HepG2 (cell line): ENCODE measurements at regions not wholly inside any gene's neighbourhood (a gene's known extent, or its start where the extent isn't known, plus 50 kb on each side); places are given as distances from the start of the nearest gene placed in this dataset.

Experiments
- CCAR2 ChIP-seq: fragments of 200-400 bp; formaldehyde crosslinking; optimal IDR thresholded peaks from 2 replicates; pipeline ENCODE3; 2018; ENCODE audit warnings: low read depth, mild to moderate bottlenecking, low read length, moderate library complexity
- ELF1 ChIP-seq: sonication (generic); formaldehyde crosslinking; IDR thresholded peaks from 2 replicates; pipeline ENCODE4 v1.4.0; 2020; ENCODE audit warnings: missing genetic modification reagents
- POLR2AphosphoS2 ChIP-seq: IDR thresholded peaks from 2 replicates; pipeline ENCODE4 v1.6.1; 2011; ENCODE audit warnings: low read depth, low read length, improper control_type of control experiment
- RAD21 ChIP-seq: fragments of 450-650 bp; formaldehyde crosslinking; IDR thresholded peaks from 2 replicates; pipeline ENCODE4 v1.5.0; 2020; ENCODE audit warnings: mild to moderate bottlenecking
- ZBTB3 ChIP-seq: sonication (generic); formaldehyde crosslinking; IDR thresholded peaks from 2 replicates; pipeline ENCODE4 v1.4.0; 2020; ENCODE audit warnings: low read depth, mild to moderate bottlenecking, moderate library complexity, missing genetic modification reagents, borderline replicate concordance
- ZFYVE20 ChIP-seq: sonication (generic); formaldehyde crosslinking; IDR thresholded peaks from 2 replicates; pipeline ENCODE4 v1.8.0; 2023; ENCODE audit warnings: low read depth, mild to moderate bottlenecking, moderate library complexity, missing genetic modification reagents, borderline replicate concordance
- ZNF234 ChIP-seq: sonication (generic); formaldehyde crosslinking; conservative IDR thresholded peaks from 2 replicates; pipeline ENCODE4 v1.5.1; 2020; ENCODE audit warnings: mild to moderate bottlenecking, missing genetic modification reagents
- ZNF274 ChIP-seq: sonication (generic); formaldehyde crosslinking; IDR thresholded peaks from 2 replicates; pipeline ENCODE4 v1.5.1; 2020; ENCODE audit warnings: mild to moderate bottlenecking, missing genetic modification reagents
- TF ChIP-seq, protein P1 (sequence below): sonication (generic); formaldehyde crosslinking; IDR thresholded peaks from 2 replicates; pipeline ENCODE4 v1.5.1; 2020; ENCODE audit warnings: mild to moderate bottlenecking, moderate library complexity, missing genetic modification reagents
- TF ChIP-seq, protein P2 (sequence below): sonication (generic); formaldehyde crosslinking; IDR thresholded peaks from 2 replicates; pipeline ENCODE4 v1.4.0; 2020; ENCODE audit warnings: missing genetic modification reagents
- TF ChIP-seq, protein P3 (sequence below): sonication (generic); formaldehyde crosslinking; IDR thresholded peaks from 2 replicates; pipeline ENCODE4 v1.5.0; 2020; ENCODE audit warnings: mild to moderate bottlenecking, missing genetic modification reagents, moderate library complexity

- TF ChIP-seq ZNF234 (CRISPR knock-in tag) (no peak), ELF1 (no peak), ZFYVE20 (no peak), ZNF274 (CRISPR knock-in tag) (no peak), CCAR2 (no peak), ZBTB3 (CRISPR knock-in tag) (no peak), RAD21 (CRISPR knock-in tag) (no peak), POLR2AphosphoS2 (no peak)
- TF ChIP-seq, protein P1, sequence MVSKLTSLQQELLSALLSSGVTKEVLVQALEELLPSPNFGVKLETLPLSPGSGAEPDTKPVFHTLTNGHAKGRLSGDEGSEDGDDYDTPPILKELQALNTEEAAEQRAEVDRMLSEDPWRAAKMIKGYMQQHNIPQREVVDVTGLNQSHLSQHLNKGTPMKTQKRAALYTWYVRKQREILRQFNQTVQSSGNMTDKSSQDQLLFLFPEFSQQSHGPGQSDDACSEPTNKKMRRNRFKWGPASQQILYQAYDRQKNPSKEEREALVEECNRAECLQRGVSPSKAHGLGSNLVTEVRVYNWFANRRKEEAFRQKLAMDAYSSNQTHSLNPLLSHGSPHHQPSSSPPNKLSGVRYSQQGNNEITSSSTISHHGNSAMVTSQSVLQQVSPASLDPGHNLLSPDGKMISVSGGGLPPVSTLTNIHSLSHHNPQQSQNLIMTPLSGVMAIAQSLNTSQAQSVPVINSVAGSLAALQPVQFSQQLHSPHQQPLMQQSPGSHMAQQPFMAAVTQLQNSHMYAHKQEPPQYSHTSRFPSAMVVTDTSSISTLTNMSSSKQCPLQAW (CRISPR knock-in tag): no peak
- TF ChIP-seq, protein P2, sequence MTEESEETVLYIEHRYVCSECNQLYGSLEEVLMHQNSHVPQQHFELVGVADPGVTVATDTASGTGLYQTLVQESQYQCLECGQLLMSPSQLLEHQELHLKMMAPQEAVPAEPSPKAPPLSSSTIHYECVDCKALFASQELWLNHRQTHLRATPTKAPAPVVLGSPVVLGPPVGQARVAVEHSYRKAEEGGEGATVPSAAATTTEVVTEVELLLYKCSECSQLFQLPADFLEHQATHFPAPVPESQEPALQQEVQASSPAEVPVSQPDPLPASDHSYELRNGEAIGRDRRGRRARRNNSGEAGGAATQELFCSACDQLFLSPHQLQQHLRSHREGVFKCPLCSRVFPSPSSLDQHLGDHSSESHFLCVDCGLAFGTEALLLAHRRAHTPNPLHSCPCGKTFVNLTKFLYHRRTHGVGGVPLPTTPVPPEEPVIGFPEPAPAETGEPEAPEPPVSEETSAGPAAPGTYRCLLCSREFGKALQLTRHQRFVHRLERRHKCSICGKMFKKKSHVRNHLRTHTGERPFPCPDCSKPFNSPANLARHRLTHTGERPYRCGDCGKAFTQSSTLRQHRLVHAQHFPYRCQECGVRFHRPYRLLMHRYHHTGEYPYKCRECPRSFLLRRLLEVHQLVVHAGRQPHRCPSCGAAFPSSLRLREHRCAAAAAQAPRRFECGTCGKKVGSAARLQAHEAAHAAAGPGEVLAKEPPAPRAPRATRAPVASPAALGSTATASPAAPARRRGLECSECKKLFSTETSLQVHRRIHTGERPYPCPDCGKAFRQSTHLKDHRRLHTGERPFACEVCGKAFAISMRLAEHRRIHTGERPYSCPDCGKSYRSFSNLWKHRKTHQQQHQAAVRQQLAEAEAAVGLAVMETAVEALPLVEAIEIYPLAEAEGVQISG (CRISPR knock-in tag): no peak
- TF ChIP-seq, protein P3, sequence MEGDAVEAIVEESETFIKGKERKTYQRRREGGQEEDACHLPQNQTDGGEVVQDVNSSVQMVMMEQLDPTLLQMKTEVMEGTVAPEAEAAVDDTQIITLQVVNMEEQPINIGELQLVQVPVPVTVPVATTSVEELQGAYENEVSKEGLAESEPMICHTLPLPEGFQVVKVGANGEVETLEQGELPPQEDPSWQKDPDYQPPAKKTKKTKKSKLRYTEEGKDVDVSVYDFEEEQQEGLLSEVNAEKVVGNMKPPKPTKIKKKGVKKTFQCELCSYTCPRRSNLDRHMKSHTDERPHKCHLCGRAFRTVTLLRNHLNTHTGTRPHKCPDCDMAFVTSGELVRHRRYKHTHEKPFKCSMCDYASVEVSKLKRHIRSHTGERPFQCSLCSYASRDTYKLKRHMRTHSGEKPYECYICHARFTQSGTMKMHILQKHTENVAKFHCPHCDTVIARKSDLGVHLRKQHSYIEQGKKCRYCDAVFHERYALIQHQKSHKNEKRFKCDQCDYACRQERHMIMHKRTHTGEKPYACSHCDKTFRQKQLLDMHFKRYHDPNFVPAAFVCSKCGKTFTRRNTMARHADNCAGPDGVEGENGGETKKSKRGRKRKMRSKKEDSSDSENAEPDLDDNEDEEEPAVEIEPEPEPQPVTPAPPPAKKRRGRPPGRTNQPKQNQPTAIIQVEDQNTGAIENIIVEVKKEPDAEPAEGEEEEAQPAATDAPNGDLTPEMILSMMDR (CRISPR knock-in tag): no peak
Observed at GRCh38 chrX:38999099-38999498, 197.8 kb downstream of the MID1IP1 start.
